Stimulated activated CD4-positive, alpha-beta T cell treated with anti-CD3 and anti-CD28 coated beads, Interleukin-15, amount 100 ng/mL, for 24 hours (primary cell): ENCODE measurements at regions not wholly inside any gene's neighbourhood (a gene's known extent, or its start where the extent isn't known, plus 50 kb on each side); places are given as distances from the start of the nearest gene placed in this dataset.

Experiments used
- DNase-seq: peaks from one replicate; pipeline ENCODE4 v3.0.0-alpha.2; 2020

DNA sequence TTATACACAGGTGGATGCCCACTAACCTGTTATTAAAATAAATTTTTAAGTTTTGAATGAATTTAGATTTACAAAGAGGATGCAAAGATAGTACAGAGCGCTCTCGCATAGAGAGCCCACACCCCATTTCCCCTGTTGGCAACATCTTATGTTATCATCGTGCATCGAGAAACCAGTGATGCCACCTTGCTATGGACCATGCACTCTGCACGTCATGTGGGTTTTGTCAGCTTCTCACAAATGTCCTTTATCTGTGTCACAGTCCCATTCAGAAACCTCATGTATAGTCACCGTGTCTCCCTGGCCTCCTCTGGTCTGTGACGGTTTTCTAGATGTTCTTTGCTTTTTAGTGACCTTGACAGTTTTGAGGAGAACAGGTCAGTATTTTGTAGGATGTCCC is 60.0 kb downstream of the ING1 start:
- DNase-seq: no peak

DNA sequence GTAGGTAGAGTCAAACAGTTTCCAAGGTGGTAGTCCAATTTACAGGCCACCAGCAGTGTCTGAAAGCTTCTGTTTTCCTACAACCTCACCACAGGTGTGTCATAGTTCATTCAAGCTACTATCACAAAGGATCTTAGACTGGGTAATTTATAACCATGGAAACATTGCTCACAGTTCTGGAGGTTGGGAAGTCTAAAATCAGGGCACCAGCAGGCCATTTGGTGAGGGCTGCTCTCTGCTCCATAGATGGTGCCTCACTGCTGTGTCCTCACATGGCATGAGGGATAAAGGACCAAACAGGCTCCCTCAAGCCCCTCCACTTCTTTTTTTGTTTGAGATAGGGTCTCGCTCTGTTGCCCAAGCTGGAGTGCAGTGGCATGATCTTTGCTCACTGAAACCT is 60.6 kb downstream of the ING1 start:
- no peak for DNase-seq

DNA sequence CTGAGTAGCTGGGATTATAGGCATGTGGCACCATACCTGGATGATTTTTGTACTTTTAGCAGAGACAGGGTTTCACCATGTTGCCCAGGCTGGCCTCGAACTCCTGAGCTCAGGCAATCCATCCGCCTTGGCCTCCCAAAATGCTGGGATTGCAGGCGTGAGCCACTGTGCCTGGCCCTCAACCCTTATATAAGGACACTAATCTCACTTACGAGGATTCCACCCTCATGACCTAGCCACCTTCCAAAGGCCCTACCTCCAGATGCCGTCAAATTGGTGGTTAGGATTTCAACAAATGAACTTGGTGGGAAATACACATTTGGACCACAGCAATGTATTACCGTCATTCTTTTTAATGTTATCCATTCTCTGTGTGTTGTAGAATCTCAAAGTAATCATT is 61.0 kb downstream of the ING1 start:
- DNase-seq: no peak

DNA sequence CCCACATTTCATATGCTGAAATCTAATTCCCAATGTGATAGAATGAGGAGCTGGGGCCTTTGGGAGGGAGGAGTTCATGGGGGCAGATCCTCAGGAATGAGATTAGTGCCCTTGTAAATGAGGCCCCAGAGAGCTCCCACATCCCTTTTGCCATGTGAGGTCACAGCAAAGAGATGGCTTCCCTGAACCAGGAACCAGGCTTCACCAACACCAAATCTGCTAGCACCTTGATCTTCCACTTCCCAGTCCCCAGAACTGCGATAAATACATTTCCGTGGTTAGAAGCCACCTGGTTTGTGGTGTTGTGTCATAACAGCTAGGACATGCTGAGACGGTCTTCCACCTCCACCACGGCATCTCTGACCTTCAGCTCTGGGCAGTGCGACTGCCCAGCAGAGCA is 62.1 kb downstream of the ING1 start:
- DNase-seq: no peak

DNA sequence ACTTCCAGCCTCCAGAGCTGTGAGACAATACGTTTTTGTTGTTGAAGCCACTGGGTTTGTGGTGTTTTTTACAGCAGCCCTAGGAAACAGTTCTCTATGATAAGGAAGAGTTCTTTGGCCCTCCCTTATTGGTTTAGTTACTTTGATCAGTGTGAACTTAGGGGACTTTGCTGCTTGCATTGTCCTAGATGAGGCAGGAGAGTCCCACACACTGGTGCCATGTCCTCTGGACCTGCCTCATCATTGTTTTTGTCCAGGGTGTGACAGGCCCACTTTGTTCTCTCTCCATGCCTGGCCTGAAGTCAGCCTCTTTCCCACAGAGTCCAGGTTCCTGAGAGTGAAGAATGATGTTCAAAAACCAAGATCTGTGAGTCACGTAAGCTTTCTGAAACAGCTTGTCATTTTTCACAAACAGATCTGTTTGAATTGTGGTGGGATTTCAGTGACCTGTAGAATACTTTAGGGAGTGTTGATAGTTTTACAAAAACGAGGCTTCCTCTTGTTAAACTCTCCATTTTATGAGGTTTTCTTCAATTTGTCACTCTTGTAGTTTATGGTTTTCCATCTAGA is 63.8 kb downstream of the ING1 start:
- DNase-seq: no peak

DNA sequence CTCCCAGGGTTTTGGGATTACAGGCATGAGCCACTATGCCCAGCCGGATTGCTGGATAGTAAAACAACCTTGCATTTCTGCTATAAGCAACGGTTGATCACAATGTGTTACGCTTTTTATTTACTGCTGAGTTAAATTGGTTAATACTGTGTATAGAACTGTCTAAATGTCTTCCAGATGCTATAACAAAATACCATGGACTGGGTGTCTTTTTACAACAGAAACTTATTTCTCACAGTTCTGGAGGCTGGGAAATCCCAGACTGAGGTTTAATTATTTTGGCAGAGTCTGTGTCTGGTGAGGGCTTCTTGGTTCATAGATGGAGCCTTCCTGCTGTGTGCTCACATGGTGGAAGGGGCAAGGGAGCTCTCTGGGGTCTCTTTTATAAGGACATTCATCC is 65.5 kb downstream of the ING1 start:
- DNase-seq: no peak

DNA sequence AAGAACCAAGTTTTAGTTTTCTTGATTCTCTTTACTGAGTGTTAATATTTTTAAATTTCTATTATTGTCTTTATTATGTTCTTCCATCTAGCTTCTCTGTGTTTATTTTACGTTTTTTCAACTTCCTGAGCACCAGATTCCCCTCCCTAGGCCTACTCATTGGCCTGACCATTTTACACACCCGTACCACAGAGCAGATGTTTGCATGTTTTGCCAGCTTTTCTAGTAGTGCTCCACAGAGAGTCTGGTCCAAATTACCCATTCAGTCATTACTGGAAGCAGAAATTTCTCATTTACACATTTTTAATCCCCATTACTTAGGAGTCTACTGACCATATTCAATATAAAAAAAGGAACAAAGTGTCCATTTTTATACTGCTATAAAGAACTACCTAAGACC is 66.9 kb downstream of the ING1 start:
- DNase-seq: no peak

DNA sequence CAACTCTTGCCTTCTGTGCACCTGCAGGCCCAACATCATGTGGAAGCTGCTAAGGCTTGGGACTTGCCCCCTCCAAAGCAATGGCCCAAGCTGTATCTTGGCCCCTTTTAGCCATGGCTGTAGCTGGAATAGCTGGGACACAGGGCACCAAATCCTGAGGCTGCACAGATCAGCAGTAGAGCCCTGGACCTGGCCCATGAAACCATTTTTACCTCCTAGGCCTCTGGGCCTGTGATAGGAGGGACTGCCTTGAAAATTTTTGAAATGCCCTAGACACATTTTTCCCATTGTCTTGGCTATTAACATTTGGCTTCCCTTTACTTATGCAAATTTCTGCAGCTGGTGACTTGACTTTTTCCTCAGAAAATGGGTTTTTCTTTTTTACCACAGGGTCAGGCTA is 68.7 kb downstream of the ING1 start:
- DNase-seq: no peak

DNA sequence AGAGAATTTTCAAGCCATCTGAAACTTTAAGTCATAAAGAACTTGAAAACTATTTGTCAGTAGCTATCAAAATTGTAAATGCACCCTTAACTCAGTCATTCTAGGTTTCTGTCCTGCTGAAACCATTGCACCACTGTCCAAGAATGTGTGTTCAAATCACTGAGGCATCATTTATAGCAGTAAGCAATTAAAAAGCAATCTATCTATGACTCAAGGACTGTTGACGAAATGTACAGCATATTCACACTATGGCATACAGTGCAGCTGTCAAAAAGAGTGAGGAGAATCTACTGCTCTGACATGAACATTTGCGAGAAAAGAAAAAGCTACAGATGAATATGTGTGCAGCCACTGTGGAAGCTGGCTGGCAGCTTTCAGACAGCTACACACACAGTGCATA is 71.2 kb downstream of the ING1 start:
- no peak for DNase-seq

DNA sequence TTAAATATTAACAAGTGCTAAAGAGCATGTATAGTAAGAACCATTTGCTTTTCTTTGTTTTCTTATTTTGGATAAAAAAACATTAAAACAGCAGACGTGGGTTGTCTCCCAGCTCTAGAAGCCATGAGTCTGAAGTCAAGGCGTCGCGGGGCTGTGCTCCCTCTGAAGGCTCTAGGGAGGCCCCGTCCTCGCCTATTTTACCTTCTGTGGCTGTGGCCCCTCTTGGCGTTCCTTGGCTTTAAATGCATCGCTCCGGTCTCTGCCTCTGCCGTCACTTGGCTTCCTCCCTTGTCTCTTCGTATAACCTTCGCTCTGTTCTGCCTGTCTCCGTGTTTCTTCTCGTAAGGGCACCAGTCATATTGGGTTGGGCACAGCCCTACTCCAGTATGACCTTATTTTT is 75.3 kb downstream of the ING1 start:
- DNase-seq: no peak

DNA sequence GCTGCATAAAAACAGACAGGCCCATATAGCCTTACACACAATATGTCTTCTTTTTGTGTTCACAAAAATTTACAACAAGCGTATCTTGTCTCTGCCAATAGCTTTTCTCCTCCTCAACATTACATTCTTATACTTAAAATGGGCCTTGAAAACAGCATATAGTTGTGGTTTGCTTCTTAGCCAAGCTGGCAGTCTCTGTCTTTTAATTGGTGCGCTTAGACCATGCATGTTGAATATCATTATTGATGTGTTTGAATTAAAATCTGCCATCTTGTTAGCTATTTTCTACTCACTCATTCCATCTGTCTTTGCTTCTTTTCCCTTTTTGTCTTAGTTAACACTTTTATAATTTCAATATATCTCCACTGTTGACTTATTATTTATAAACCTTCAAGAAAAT is 76.4 kb downstream of the ING1 start:
- DNase-seq: no peak

DNA sequence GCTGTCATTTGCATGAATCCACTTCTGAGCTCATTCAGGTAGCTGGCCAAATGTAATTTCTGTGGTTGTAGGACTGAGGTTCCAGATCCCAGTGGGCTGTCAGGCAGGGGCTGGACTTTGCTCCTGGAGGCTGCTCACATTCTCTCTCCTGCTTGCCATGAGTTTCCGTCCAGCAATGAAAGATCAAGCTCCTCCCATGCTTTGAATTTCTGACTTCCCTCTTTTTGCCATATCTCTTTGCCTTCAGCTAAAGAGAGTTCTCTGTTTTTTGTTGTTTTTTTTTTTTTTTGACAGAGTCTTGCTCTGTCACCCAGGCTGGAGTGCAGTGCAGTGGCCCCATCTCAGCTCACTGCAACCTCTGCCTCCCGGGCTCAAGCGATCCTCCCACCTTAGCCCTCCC is 76.9 kb downstream of the ING1 start:
- no peak for DNase-seq

DNA sequence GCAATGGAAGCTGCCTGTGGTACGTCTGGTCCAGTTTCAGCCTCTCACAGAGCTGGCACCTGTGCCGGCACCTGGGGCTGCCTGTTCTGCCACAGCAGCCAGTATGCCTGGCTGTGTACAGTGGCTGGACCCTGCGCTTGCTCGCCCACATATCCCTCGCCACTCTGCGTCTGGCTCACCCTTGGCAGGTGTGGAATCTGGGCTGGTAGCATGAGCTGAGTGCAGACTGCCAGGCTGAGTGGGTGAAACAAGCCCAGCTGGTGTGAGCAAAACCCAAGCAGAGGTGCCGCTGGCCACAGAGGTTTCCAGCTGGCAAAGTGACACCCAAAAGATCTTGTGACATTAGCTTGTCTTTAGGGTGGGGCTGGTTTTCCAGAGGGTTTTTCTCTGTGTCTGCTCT is 80.7 kb downstream of the ING1 start:
- no peak for DNase-seq

DNA sequence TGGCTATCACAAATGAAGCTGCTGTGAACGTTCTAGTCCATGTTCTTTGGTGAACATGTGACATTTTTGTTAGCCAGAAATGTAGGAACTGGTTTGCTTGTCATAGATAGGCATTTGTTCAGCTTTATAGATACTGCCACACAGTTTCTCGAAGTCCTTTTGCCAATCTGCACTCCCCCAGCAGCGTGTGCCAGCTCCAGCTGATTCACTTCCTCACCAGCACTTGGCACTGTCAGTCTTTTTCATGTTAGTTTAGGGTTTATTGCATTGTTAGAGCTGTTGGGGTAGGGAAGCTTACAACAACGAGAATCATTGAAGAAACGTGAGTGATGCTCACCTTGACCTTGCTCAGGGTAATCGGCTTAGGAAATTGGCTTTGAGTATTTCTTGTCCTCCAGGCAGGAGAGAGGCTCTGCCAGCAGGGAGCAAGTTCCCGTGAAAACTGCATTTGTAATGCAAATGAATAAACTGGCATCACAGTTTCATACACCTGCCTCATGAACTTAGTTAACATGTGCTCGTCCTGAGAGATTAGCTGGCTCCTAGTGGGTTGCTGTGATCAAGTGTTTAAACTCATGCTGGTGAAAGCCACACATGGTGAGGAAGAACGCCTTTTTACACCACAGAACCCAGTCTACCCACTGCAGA is 83.9 kb downstream of the ING1 start:
- DNase-seq: no peak

DNA sequence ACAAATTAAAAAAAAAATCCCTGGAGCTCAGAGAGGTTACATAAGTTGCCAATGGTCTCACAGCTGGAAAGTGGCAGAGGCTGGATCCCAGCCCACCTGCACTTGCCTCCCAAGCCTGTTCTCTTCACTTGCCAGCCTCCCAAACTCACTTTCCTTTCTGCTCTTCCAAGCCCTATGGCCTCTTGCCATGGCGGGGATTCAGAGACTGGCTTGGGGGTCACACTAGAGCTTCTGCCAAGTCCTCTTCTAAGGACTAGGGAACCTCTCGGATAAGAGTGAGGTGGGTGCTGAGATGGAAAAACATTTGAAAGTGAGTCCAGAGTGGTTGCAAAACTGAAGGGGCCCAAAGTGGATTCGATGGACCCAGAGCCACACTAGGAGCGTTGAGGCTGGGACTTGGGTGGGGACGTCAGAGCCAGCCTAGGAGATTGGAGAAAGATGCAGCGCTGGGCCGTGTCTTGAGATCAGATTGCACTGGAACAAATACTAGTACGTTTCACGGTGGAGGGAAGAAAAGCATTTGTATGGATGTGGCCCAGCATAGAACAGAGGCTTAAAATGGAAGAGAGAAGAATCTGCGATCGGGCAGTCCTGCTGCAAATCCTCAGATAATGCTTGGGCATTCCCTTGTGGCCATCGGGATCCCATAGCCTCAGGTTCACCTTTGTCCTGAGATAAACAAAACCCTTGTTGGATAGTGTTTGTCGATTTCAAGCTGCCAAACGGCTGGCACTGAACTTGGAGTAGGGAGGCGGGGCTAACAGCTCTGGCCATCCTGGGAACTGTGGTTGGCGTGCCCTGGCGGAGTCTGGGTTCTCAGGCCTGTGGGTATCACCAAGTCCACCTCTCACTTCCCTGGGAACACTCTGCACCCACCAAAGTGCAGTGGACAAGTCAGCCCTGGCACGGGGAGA is 84.8 kb downstream of the ING1 start:
- no peak for DNase-seq

DNA sequence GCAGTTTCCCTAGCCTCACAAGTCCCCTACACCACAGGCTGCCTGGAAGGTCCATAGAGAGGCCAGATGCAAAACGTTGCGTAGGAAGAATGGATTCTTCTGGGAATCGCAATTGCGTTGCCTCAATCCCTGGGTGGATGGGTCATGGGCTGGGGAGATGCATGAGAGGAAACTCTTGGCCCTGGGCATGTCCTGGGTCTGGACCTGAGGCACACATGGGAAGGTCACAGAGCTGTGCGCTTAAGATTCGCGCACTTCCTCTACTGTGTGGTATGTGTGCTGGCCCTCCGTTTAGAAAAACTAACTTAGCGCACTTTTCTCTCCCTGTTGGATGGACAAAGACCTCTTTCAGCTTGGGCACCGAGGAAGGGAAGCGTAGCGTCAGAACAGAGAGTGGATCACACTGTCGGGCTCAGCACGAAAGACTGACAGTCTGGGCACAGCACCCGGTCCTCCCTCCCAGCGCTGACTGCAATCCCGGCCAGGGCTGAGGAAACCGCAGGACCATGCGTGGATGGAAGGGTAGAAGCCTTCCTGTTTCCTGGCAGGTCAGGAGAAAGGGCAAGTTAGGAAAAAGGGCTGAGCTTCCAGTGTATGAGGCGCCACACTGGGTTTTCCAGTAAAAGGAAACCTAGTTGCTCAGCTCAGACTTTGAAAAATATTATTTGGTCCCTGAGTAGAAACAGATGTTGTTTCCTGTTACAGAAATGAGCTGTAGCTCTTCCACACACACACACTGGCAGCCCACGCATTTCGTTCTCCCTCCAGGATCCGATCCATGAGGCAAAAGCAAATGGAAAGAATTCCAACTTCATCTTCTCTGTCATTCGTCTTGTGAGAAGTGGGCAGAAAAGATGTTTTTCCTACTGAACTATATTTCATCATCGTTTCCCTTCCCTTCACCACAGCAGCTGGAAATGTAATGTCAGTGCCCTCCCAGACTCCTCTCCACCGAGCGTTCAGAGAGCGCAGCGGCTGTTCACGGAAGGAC is 86.0 kb downstream of the ING1 start:
- DNase-seq: no peak

DNA sequence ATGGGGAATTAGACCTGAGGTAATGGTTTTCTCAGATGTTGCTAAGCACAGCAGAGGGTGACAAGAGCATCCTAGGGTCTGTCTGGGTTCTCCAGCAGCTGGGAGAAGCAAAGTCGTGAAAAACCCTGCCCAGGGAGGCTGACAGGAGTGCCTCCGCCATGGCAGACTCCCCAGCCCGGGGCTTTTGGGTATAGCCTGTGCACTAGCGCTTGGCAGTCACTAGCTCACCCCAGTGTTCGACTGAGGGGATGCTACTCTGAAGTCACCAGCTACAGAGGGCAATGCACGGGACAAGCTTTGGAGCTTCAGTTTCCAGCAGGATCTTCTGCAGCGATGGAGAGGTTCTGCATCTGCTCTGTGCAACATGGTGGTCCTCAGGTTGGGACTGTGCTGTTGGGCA is 87.5 kb downstream of the ING1 start:
- DNase-seq: no peak

DNA sequence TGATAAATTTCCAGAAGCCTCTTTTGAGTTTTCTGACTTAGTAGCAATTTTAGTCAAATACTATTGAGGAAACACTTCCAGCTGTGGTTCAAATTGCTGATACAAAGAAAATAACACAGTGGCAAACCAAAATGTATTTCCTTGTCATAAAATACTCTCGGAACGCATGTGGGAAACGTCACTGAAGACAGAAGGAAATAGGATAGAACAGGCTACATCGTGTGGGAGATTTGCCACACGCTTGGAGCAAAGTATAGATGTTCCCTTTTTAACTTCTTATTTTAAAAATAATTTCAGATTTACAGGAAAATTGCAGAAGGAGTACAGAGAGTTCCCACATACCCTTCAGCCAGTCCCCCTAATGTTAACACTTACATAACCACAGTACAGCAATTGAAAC is 88.8 kb downstream of the ING1 start:
- DNase-seq: no peak

DNA sequence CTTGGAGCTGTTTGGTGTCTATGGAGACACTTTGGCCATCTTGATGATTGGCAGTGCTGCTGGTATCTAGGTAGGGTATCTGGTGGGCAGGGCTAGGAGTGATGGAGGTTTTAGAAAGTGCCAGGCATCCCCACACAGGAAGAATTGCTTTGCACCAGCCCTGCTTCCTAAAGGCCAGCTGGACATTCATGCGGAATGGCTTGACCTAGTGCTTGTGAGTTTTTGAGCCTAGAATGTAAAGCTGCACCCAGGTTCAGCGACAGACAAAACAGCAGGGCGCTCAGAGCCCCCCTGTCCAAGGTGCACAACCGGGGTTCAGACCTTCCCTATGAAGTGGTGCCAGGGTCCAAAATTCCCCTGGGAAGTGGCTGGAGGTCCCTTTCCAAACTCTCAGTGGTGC is 93.1 kb downstream of the ING1 start:
- no peak for DNase-seq

DNA sequence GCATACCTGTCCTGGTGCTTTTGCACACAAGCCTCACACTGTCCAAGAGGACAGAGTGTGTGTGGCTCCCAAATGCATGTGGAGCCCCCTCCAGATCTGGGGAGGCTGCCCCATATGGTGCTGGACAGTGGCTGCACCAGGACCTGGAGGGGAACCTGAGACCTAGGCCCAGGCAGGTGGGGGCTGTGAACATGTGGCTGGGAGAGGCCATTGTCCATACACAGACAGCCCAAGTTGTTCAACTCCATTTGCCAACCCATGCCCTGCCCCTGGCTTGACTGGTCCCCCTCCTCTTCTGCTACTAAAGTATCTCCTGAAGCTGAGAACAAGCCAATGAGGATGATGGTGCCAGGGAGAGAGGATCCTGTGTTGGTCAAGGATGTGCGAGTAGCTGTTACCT is 94.0 kb downstream of the ING1 start:
- DNase-seq: no peak

DNA sequence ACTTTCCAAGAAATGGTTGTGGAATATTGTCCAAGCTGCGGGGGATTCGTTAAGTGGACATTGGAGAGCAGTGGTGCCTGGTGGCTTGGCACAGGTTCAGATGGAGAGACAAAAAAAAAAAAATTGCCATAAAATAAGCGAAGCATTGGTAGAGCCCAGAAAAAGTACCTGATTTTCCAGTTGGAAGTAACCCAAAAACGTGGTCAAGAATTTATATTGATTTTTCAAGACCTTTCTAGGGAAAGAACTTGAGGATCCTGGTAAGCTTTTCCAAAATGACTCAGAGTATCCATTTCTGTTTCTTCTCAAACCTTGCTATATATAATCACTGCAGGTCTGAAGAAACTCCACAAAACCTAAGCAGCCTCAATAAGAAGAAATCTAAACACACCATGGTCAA is 94.6 kb downstream of the ING1 start:
- DNase-seq: no peak

DNA sequence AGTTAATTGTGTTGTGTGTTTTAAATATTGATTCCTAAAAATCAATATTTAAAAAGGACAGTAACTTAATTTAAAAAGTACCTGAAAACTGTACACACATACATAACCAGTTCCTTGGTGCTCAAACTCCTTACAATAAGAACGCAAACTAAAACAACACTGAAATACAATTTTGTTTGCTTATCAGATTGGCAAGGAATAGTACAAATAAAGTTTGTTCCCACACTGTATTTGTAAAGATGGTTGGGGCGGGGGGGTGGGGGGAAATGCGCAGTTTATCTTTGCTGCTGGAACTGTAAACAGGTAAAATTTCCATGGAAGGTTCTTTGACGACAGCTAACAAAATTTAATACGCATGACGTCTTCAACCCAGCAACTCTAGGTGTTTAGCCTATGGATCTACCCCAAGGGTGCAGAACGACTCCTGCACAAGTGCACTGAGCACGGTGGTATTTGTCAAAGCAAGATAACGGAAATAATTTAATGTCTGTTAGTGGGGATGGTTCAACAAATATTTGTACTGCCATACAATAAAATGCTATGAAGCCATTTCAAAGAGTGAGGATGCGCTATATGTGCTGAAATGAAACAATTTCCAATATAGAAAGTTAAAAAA is 96.5 kb downstream of the ING1 start:
- no peak for DNase-seq
